ENCODE measurements at regions not wholly inside any gene's neighbourhood (a gene's known extent, or its start where the extent isn't known, plus 50 kb on each side); places are given as distances from the start of the nearest gene placed in this dataset.

DNA sequence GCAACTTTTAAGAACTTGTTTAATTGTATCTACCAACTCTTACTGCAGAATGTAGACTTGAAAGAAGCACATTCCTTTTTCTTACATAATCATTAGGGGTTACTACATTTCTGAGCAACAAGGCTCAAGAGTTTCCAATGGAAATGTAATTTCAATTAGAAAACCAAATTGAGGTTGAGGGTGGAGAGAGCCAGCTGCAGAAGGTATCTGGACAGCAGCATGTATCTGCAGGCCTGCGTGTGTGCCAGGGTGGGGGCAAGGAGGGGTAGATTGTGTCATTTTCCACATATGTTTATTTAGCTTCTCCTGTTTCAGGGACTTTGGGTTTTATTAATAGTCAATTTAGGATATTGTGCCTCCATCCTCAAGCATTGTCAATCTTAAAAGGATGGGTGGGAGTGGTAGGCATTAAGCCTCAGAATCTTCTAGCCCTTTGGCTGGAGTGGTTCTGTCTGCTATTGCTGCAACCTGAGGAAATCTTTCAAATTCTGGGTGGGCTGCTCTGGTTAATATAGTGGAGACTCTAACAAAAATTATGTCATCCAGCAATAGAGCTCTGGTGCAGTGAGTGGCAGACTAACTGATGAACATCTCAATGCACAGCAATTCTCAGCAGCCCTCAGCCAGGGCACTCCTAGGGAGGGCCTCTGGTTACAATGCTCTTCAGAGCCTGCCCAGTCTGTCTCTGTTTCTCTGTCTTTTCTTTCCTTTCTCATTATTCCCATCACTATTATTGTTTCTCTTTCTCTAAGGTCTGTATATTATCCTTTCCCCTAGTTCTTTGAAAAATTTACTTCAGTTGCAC, 151.4 kb downstream of the RPIA start:
- Histone ChIP-seq H3K36me3 (no peaks in the 10 kb centered on the region), H3K4me3 (no peak overlapping the region), H3K4me1 (no peaks in the 10 kb centered on the region), H3K9me3 (no peaks in the 10 kb centered on the region), H3K27ac (no peak overlapping the region), H3K27me3 (no peaks in the 10 kb centered on the region)
- DNase-seq (ENCODE audit: low spot score in 2 of 2): no peak
- TF ChIP-seq POLR2AphosphoS5 (IDR thresholded peaks at IDR 0.05): no peak
- TF ChIP-seq CTCF (IDR thresholded peaks at IDR 0.05): no peak
- TF ChIP-seq POLR2A (IDR thresholded peaks at IDR 0.05): no peak
- intact Hi-C loops (cut with DNase I; ENCODE audit: low total_unique reads): no loop called here

- intact Hi-C loops (cut with DNase I; ENCODE audit: low total_unique reads): no loop called here
- no peak for DNase-seq (ENCODE audit: low spot score in 2 of 2)
- no peak overlapping the region for H3K4me3 ChIP-seq
- no peaks in the 10 kb centered on the region for H3K9me3 ChIP-seq
- H3K27ac ChIP-seq: no peak overlapping the region
- H3K36me3 ChIP-seq: no peaks in the 10 kb centered on the region
- no peaks in the 10 kb centered on the region for H3K27me3 ChIP-seq
- no peaks in the 10 kb centered on the region for H3K4me1 ChIP-seq
- no peak for TF ChIP-seq CTCF (IDR thresholded peaks at IDR 0.05)
- no peak for TF ChIP-seq POLR2AphosphoS5 (IDR thresholded peaks at IDR 0.05)
- TF ChIP-seq POLR2A (IDR thresholded peaks at IDR 0.05): no peak
Observed at GRCh38 chr2:88843651-88844050, 152.2 kb downstream of the RPIA start.

- DNase-seq (ENCODE audit: low spot score in 2 of 2): no peak
- Histone ChIP-seq H3K27me3 (no peaks in the 10 kb centered on the region), H3K9me3 (no peaks in the 10 kb centered on the region), H3K4me1 (no peaks in the 10 kb centered on the region), H3K36me3 (no peaks in the 10 kb centered on the region), H3K4me3 (no peak overlapping the region), H3K27ac (no peak overlapping the region)
- no peak for TF ChIP-seq CTCF (IDR thresholded peaks at IDR 0.05)
- no peak for TF ChIP-seq POLR2AphosphoS5 (IDR thresholded peaks at IDR 0.05)
- no peak for TF ChIP-seq POLR2A (IDR thresholded peaks at IDR 0.05)
- intact Hi-C loops (cut with DNase I; ENCODE audit: low total_unique reads): no loop called here
Observed at GRCh38 chr2:88844960-88845359, 153.5 kb downstream of the RPIA start.

DNA sequence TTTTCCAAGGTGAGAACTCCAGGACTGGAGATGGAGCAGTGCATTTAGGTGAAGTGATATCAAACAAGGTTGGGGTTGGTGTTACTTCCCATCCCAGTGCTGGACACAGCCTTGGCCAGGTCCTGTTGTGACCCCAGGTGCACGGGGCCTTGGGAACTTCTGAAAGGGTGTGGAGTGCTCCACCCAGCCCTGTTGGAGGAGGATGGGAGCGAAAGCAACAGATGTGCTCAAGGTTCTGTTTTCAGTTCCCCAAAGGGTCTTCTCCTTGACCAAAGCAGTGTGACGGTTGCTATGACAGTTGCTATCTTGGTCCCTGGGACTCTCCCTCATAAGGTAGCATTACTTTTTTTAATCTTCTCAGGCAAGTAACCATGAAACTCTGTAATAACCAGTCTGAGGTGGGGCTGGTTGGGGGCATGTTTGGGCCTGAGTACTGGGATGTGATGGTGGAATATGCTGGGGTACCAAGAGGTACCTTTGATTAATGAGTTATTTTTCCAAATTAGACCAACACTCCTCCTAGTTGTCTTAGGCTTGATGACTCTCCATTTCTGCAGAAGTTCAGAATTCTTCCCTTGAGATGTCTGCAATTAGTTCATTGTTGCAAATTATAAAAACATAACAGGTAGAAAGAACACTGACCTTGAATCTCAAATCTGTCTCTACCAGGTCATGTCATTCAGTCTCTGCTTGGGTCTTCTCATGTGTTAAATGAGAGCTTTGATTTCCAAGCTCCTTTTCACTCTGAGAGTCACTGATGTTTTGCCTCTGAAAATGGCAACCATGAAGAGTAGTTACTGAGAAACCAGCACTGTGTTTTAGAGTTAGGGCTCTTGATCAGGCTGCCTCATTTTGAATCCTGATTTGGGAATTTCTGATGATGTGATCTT, 154.5 kb downstream of the RPIA start:
- H3K36me3 ChIP-seq: no peaks in the 10 kb centered on the region
- H3K27me3 ChIP-seq: no peaks in the 10 kb centered on the region
- TF ChIP-seq POLR2AphosphoS5 (IDR thresholded peaks at IDR 0.05) (no peak), CTCF (IDR thresholded peaks at IDR 0.05) (no peak)
- no peak overlapping the region for H3K27ac ChIP-seq
- no peak for DNase-seq (ENCODE audit: low spot score in 2 of 2)
- no peak overlapping the region for H3K4me3 ChIP-seq
- H3K9me3 ChIP-seq: no peaks in the 10 kb centered on the region
- intact Hi-C loops (cut with DNase I; ENCODE audit: low total_unique reads): no loop called here
- no peaks in the 10 kb centered on the region for H3K4me1 ChIP-seq
